Naive thymus-derived CD8-positive, alpha-beta T cell (primary cell): ENCODE measurements at regions not wholly inside any gene's neighbourhood (a gene's known extent, or its start where the extent isn't known, plus 50 kb on each side); places are given as distances from the start of the nearest gene placed in this dataset.

Experiments used
- ATAC-seq, 2 donors: fragments of 150-1000 bp; cut with Tn5 transposase in 1 of 2; sonication (Bioruptor Pico), chemical (Tn5 transposase) in 1 of 2; 1 replicate in 1 of 2; 2 replicates in 1 of 2; pipeline ENCODE4 v1.10.0; 2021; ENCODE audit warnings: mild to moderate bottlenecking in 2 of 2, moderate library complexity in 2 of 2
- POLR2A ChIA-PET: fragments of 350-600 bp; sonication (Branson Sonifier 250); formaldehyde crosslinking; loops from one replicate; lab custom pipeline; 2021; ENCODE audit warnings: antibody characterized with exemption; lab: Charles Lee
- DNase-seq, 10 donors: peaks; one replicate each; pipeline versions ENCODE4 v3.0.0 to v3.0.0-alpha.2; 2020 to 2022
- H3K27ac Mint-ChIP-seq, 10 donors: one replicate each; pipeline ENCODE4 v1.8.0; 2020 to 2022; ENCODE audit warnings: mild to moderate bottlenecking in 10 of 10, mixed read lengths in 10 of 10, moderate library complexity in 4 of 10, inconsistent platforms in 1 of 10
- H3K27me3 Mint-ChIP-seq, 5 donors: one replicate each; pipeline ENCODE4 v1.8.0; 2021 to 2022; ENCODE audit warnings: mixed read lengths in 5 of 5
- H3K36me3 Mint-ChIP-seq, 3 donors: one replicate each; pipeline ENCODE4 v1.8.0; 2020 to 2022; ENCODE audit warnings: mixed read lengths in 3 of 3, mild to moderate bottlenecking in 2 of 3, inconsistent platforms in 1 of 3
- H3K4me1 Mint-ChIP-seq, 4 donors: one replicate each; pipeline ENCODE4 v1.8.0; 2021 to 2022; ENCODE audit warnings: mixed read lengths in 4 of 4
- H3K4me3 Mint-ChIP-seq, 10 donors: one replicate each; pipeline ENCODE4 v1.8.0; 2020 to 2022; ENCODE audit warnings: mild to moderate bottlenecking in 10 of 10, mixed read lengths in 10 of 10, moderate library complexity in 6 of 10, inconsistent platforms in 1 of 10
- H3K9me3 Mint-ChIP-seq, 9 donors: one replicate each; pipeline ENCODE4 v1.8.0; 2020 to 2022; ENCODE audit warnings: mixed read lengths in 9 of 9, mild to moderate bottlenecking in 3 of 9, inconsistent platforms in 1 of 9, moderate library complexity in 1 of 9

DNA sequence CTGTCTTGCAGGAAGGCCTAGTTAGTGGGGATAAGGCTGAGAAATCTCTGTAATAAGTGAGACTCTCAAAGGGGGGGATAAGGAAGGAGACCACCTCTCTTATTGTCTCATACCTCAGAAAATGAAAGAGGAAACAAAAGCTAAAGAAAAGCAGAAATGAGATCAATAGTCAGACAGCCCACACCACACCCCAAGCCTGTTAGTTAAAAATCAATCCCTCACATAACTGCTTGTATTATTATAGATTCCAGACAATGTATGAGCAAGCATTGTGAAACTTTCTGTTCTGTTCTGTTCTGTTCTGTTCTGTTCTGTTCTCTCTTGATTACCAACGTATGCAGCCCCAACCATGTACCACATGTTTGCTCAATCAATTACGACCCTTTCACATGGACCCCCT, 792.5 kb upstream of the TSPY4 start:
- POLR2A ChIA-PET: no interaction called here
- H3K27me3 Mint-ChIP-seq: peaks cover 0 to 4% (median 0%) of the 10 kb centered on the region in 5 donors
- no peak overlapping the region for H3K27ac Mint-ChIP-seq
- no peak overlapping the region for H3K4me3 Mint-ChIP-seq
- peaks cover 0 to 1% (median 0%) of the 10 kb centered on the region in 4 donors for H3K4me1 Mint-ChIP-seq
- H3K36me3 Mint-ChIP-seq: no peaks in the 10 kb centered on the region
- ATAC-seq (no peak), DNase-seq (no peak)
- no peaks in the 10 kb centered on the region for H3K9me3 Mint-ChIP-seq

DNA sequence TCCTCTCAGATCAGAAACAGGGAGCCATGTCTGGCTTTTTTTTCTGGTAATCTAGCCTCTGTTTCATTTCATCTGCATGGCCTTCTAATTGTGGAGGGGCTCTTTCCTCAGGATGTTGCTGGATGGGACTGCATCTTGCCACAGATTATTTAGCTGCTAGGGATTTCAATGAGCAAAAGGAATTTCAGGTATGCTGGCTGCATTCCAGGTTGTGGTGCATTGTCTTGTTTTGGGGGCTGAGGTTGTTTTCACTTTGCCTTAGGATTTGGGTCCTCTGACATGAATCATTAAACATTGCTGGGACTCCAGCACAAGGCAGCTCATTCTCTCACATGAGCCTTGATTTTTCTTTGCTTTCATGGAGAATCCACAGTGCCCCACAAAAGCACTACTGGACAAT, 789.3 kb upstream of the TSPY4 start:
- Mint-ChIP-seq H3K27ac (no peak overlapping the region), H3K27me3 (peaks cover 0 to 7% (median 0%) of the 10 kb centered on the region in 5 donors), H3K36me3 (no peaks in the 10 kb centered on the region), H3K4me3 (no peak overlapping the region), H3K4me1 (peaks cover 0 to 1% (median 0%) of the 10 kb centered on the region in 4 donors), H3K9me3 (no peaks in the 10 kb centered on the region)
- POLR2A ChIA-PET: no interaction called here
- DNase-seq (no peak), ATAC-seq (no peak)

DNA sequence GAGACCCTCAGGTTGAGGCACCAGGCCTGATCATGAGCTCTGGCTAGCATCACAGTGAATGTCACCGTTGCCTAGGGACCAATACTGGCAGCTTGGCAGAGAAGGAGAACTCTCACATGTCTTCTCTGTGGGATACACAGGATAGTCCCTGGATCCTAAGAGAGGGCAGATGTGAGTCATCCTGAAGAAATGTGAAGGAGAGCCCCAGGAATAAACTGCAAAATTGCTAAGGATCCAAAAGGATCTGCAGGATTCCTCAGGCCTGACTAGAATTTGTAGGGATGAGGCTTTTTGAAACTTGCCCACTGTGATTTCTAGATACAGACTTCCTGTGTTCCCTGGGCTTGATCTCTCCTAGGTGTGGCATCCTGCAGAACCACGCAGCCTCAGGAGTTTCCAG, 785.9 kb upstream of the TSPY4 start:
- ATAC-seq (no peak), DNase-seq (no peak)
- Mint-ChIP-seq H3K36me3 (no peaks in the 10 kb centered on the region), H3K4me3 (no peak overlapping the region), H3K4me1 (no peaks in the 10 kb centered on the region), H3K27me3 (peaks cover 0 to 13% (median 0%) of the 10 kb centered on the region in 5 donors), H3K9me3 (no peaks in the 10 kb centered on the region), H3K27ac (no peak overlapping the region)
- POLR2A ChIA-PET: no interaction called here

DNA sequence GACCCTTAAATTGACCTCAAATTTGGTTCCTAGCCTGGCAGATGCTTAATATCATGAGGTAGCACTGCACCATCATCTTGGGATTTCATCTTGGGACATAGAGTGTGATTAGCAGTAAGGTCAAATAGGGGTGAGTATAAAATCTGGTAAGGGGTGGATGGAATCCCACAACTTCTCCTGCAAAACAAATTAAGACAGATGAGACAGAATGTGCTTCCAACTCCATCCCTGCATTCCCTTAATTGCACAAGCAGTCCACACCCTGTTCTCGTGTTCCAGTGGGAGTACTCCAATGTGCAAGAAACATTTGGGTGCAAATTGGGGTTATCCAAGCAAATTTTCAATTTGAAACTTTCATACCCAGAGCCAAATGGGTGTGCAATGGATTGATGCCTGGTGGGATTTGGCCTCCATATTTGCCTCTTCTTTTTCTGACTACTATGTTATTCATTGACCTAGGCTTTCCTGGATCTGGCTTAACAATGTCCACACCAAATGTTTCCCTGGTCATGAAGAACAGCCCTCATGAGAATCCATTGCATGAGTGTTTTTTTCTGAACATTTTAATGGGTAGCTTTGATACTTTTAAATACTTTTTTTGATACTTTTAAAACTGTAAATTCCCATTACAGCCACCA, 785.0 kb upstream of the TSPY4 start:
- Mint-ChIP-seq H3K36me3 (no peaks in the 10 kb centered on the region), H3K27ac (no peak overlapping the region), H3K4me1 (no peaks in the 10 kb centered on the region), H3K27me3 (peaks cover 0 to 9% (median 0%) of the 10 kb centered on the region in 5 donors), H3K9me3 (no peaks in the 10 kb centered on the region), H3K4me3 (no peak overlapping the region)
- no peak for ATAC-seq
- DNase-seq: no peak
- POLR2A ChIA-PET: no interaction called here

DNA sequence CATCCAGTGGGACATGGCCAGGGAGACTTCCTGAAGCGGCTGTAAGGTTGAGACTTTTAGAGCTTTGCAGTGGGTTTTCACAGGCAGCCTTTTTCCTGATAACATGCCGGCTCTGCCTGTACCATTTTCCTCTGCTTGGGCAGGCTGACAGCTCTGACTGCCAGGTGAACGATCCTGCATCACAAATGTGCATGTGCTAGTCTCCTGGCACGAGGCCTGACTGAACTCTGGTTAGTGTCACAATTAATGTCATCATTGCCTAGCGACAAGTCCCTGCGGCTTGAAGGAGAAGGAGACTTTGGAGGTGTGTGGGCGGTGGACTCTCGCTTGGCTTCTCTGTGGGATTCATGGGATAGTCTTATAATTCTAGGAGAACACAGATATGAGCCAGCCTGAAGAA, 783.6 kb upstream of the TSPY4 start:
- DNase-seq: no peak
- no peaks in the 10 kb centered on the region for H3K36me3 Mint-ChIP-seq
- no peaks in the 10 kb centered on the region for H3K9me3 Mint-ChIP-seq
- H3K27me3 Mint-ChIP-seq: peaks cover 0 to 14% (median 0%) of the 10 kb centered on the region in 5 donors
- ATAC-seq: no peak
- POLR2A ChIA-PET: no interaction called here
- no peak overlapping the region for H3K27ac Mint-ChIP-seq
- H3K4me1 Mint-ChIP-seq: no peaks in the 10 kb centered on the region
- no peak overlapping the region for H3K4me3 Mint-ChIP-seq

DNA sequence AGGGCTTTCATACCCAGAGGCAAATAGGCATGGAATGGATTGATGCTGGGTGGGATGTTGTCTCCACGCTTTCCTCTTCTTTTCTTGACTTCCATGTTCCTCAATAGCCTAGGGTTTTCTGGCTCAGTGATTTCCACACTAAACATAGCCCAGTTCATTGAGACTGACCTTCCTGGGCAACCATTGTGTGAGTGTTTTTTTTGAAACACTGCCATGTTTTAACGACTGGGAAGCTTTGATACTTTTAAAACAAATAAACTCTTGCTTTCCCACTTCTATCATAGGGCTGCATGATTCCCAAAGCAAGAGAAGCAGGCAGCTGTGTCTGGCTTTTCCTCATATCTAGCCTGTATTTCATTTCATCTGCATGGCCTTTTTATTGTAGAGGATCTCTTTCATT, 775.9 kb upstream of the TSPY4 start:
- no peaks in the 10 kb centered on the region for H3K4me1 Mint-ChIP-seq

DNA sequence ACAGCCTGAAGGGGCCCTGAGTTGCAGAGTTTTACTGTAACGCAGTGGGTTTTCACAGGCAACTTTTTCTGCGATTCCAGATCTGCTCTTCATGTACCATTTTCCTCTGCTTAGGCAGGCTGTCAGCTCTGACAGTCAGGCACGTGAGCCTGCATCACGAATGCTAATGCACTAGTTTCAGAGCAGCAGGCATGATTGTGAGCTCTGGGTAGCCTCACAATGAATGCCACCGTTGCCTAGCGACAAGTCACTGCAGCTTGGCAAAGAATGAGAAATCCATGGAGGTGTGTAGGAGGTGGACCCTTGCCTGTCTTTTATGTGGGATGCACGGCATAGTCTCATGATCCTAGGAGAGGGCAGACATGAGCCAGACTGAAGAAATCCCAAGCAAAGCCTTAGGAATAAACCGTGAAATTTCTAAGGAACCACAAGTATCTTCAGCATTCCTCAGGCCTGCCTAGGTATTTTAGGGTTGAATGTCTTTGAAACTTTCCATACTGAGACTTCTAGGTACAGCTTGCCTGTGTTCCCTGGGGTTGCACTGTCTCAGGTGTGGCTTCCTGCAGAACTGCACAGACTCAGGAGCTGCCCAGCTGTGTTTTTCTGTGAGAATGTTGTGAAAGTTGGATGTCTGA, 774.7 kb upstream of the TSPY4 start:
- no peaks in the 10 kb centered on the region for H3K36me3 Mint-ChIP-seq
- peaks cover 0 to 9% (median 0%) of the 10 kb centered on the region in 5 donors for H3K27me3 Mint-ChIP-seq
- H3K4me1 Mint-ChIP-seq: no peaks in the 10 kb centered on the region
- H3K27ac Mint-ChIP-seq: no peak overlapping the region
- ATAC-seq (no peak), DNase-seq (no peak)
- no peaks in the 10 kb centered on the region for H3K9me3 Mint-ChIP-seq
- no peak overlapping the region for H3K4me3 Mint-ChIP-seq
- POLR2A ChIA-PET: no interaction called here

More for the DNA sequence above, 775.9 kb upstream of the TSPY4 start:
- H3K36me3 Mint-ChIP-seq: no peaks in the 10 kb centered on the region
- no peak overlapping the region for H3K4me3 Mint-ChIP-seq
- POLR2A ChIA-PET: no interaction called here
- DNase-seq: no peak
- no peak for ATAC-seq
- H3K27ac Mint-ChIP-seq: no peak overlapping the region
- no peaks in the 10 kb centered on the region for H3K9me3 Mint-ChIP-seq
- H3K27me3 Mint-ChIP-seq: peaks cover 0 to 9% (median 0%) of the 10 kb centered on the region in 5 donors

DNA sequence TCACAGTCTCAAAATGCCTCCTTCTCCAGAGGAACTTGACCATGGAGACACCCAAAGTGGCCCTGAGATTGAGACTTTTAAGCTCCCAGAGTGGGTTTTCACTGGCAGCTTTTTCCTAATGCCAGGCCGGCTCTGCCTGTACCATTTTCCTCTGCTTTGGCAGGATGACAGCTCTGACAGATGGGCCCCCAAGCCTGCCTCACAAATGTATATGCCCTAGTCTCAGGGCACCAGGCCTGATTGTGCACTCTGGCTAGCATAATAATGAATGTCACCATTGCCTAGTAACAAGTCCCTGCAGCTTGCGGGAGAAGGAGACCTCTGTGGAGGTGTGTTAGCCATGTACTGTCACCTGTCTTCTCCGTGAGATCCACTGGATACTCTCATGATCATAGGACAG, 772.8 kb upstream of the TSPY4 start:
- Mint-ChIP-seq H3K9me3 (no peaks in the 10 kb centered on the region), H3K4me1 (no peaks in the 10 kb centered on the region), H3K27me3 (peaks cover 0 to 7% (median 0%) of the 10 kb centered on the region in 5 donors), H3K4me3 (no peak overlapping the region), H3K36me3 (no peaks in the 10 kb centered on the region), H3K27ac (no peak overlapping the region)
- ATAC-seq (no peak), DNase-seq (no peak)
- POLR2A ChIA-PET: no interaction called here

DNA sequence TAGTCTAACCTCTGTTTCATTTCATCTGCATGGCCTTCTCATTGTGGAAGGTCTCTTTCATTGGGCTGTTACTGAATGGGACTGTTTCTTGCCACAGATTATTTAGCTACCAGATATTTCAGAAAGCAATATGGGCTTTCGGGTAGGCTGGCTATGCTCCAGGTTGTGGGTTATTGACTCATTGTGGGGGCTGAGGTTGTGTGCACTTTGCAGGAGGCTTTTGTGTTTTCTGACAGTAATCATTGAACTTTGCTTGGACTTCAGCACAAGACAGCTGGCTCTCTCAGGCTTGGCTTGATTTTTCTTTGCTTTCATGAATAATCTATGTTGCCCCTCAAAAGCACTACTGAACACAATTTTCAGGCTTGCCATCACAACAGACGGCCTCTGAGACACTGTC, 771.1 kb upstream of the TSPY4 start:
- H3K9me3 Mint-ChIP-seq: no peaks in the 10 kb centered on the region
- no peaks in the 10 kb centered on the region for H3K36me3 Mint-ChIP-seq
- H3K4me1 Mint-ChIP-seq: no peaks in the 10 kb centered on the region
- ATAC-seq (no peak), DNase-seq (no peak)
- POLR2A ChIA-PET: no interaction called here
- H3K27me3 Mint-ChIP-seq: peaks cover 0 to 7% (median 0%) of the 10 kb centered on the region in 5 donors
- H3K27ac Mint-ChIP-seq: no peak overlapping the region
- no peak overlapping the region for H3K4me3 Mint-ChIP-seq

DNA sequence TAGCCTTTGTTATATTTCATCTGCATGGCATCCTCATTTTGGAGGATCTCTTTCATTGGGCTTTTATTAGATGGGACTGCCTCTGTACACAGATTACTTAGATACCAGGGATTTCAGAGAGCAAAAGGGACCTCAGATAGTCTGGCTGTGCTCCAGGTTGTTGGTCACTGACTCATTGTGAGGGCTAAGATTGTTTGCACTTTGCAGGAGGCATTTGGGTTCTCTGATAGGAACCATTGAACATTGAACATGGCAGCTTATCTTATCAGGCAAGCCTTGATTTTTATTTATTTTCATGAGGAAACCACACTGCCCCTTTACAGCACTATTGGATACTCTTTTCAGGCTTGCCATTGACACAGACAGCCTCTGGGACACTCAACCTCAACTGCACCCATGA, 766.9 kb upstream of the TSPY4 start:
- no peak overlapping the region for H3K4me3 Mint-ChIP-seq
- POLR2A ChIA-PET: no interaction called here
- no peaks in the 10 kb centered on the region for H3K36me3 Mint-ChIP-seq
- no peak overlapping the region for H3K27ac Mint-ChIP-seq
- H3K27me3 Mint-ChIP-seq: no peaks in the 10 kb centered on the region
- DNase-seq (no peak), ATAC-seq (no peak)
- H3K4me1 Mint-ChIP-seq: no peaks in the 10 kb centered on the region
- no peaks in the 10 kb centered on the region for H3K9me3 Mint-ChIP-seq

DNA sequence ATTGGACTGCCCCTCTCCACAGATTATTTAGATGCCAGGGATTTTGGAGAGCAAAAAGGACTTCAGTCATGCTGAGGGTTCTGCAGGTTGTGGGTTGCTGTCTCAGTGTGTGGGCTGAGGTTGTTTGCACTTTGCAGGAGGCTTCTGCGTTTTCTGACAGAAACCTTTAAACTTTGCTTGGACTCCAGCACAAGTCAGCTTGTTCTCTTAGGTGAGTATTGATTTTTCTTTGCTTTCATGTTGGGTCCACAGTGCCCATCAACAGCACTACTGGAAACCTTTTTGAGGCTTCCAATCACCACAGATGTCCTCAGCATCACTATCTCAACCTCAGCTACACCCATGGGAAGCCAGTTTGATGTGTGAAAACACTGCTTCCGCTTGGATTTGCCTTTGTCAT, 764.3 kb upstream of the TSPY4 start:
- Mint-ChIP-seq H3K27ac (no peak overlapping the region), H3K36me3 (no peaks in the 10 kb centered on the region), H3K9me3 (no peaks in the 10 kb centered on the region), H3K4me1 (no peaks in the 10 kb centered on the region), H3K27me3 (peaks cover 0 to 4% (median 0%) of the 10 kb centered on the region in 5 donors), H3K4me3 (no peak overlapping the region)
- POLR2A ChIA-PET: no interaction called here
- ATAC-seq: no peak
- DNase-seq: no peak

DNA sequence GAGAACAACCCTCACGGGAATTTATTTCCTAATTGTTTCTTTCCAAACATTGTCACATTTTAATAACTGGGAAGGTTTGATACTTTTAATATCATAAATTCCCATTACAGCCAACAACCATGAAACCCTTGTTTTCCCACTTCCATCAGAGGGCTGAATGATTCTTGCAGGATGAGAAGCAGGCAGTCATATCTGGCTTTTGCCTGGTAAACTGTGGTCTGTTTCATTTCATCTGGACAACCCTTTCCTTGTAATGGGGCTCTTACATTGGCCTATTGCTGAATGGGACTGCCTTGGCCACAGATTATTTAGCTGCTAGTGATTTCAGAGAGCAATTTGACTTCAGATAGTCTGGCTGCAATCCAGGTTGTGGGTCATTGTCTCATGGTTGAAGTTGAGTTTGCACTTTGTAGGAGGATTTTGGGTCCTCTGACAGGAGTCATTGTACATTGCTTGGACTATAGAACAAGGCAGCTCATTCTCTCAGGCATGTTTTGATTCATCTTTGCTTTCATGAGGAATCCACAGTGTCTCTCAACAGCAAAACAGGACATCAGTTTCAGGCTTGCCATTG, 754.9 kb upstream of the TSPY4 start:
- ATAC-seq (no peak), DNase-seq (no peak)
- POLR2A ChIA-PET: no interaction called here
- Mint-ChIP-seq H3K27me3 (peaks cover 0 to 17% (median 0%) of the 10 kb centered on the region in 5 donors), H3K9me3 (no peaks in the 10 kb centered on the region), H3K36me3 (no peaks in the 10 kb centered on the region), H3K27ac (no peak overlapping the region), H3K4me3 (no peak overlapping the region), H3K4me1 (no peaks in the 10 kb centered on the region)

DNA sequence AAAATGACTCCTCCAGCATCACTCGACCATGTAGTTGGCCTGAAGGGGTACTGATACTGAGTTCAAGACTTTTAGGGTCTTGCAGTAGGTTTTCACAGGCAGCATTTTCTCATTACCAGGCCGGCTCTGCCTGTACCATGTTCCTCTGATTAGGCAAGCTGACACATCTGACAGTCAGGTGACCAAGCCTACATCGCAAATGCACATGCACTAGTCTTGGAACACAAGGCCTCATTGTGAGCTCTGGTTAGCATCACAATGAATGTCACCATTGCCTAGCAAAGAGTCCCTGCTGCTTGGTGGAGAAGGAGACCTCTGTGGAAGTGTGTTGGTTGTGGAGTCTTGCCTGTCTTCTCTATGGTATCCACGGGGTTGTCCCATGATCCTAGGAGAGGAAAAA, 754.1 kb upstream of the TSPY4 start:
- Mint-ChIP-seq H3K9me3 (no peaks in the 10 kb centered on the region), H3K27me3 (peaks cover 0 to 17% (median 0%) of the 10 kb centered on the region in 5 donors), H3K4me1 (no peaks in the 10 kb centered on the region), H3K4me3 (no peak overlapping the region), H3K36me3 (no peaks in the 10 kb centered on the region), H3K27ac (no peak overlapping the region)
- ATAC-seq: no peak
- no peak for DNase-seq
- POLR2A ChIA-PET: no interaction called here
